NCI-H146 (cell line): ENCODE measurements at regions not wholly inside any gene's neighbourhood (a gene's known extent, or its start where the extent isn't known, plus 50 kb on each side); places are given as distances from the start of the nearest gene placed in this dataset.
"Not testable (repeated sequence)": the region's sequence is repeated elsewhere in the genome, so short reads cannot be mapped to it uniquely, and the experiment has no call there.

ENCODE experiments used
- DNase-seq: peaks from one replicate; lab custom pipeline; 2025; lab: John Stamatoyannopoulos, UW

DNA sequence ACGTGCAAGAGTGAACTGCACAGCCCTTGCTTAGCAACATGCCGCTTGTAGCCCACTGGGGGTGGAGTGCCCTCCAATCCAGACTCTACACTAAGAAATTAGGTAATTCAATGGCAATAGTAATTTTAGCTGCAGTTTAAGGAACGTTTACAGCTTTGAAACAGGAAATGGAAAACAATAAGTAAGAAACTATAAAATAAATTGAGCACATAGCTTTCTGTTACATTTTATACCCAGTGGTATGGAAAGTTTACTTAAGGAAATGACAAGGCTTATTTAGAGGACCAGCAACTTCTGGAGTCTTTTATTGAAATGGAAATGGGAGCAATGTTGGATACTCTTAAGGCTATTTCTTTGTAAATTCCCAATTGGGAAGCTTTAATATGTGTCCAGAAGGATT lies 373.2 kb downstream of the KCNRG start:
- no peak for DNase-seq

DNA sequence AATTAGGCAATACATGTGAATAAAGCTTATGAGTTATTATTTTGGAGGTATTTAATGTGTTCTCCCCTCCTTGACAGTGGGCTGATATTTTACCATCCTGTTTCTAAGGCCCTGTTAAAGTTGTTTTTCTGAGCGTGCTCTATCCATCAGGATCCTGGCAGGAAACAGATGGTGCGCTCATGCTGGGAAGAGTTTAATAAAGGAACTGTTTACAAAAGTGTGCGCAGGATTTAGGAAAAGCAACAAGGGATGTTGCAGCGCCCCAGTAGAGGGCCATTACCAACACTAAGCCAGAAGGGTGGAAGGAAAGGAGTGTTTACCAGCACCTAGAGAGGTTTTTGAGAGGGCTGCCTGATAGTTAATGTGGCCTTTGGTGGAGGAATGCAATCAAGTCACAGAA lies 374.5 kb downstream of the KCNRG start:
- peak; percentile 80 for DNase-seq

DNA sequence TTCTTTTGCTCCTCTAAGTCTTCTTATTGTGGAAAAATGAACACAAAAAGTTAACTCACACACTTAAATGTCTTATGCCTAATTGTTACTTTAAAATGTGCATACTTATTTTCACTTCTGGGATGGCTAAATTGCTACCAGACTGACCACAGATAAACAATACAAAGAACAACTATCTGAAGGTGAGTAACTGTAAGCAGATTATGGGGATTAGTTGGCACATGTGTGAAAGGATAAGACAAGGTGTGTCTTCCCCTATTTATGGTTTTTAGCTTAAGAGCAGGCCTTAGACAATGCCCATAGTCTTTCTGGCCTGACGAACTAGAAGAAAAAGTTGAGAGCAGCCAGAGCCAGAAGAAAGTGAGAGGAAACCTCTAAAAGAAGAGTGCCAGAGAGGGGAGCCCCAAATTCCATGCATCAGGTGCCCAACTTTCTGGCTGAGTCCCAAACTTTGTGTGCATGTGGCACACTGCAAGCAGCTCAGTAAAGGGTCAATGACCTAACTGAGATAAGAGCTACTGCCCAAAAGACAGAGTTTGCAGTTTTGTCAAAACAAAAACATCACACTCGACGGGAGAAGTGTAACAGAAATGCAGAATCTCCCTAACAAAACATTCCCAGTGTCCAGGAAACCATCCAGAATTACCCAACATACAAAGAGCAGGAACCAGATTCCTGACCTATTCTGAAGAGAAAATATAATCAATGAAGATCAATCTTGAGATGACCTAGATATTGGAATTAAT lies 375.4 kb downstream of the KCNRG start:
- DNase-seq = no peak

- no peak for DNase-seq
Measured at GRCh38 chr13:50392977-50393376, 377.7 kb downstream of the KCNRG start.

DNA sequence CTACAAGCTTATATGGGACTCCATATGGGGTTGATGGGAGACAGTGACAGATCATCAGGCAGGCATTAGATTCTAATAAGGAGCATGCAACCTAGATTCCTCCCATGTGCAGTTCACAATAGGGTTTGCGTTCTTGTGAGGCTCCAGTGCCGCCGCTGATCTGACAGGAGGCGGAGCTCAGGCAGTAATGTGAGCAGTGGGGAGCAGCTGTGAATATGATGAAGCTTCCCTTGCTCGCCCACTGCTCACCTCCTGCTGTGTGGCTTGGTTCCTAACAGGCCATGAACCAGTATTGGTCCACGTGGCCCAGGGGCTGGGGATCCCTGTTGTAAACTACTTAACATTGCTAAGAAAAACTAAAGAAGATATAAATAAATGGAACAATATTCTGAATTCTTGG lies 378.4 kb downstream of the KCNRG start:
- peak; percentile 91 for DNase-seq

DNA sequence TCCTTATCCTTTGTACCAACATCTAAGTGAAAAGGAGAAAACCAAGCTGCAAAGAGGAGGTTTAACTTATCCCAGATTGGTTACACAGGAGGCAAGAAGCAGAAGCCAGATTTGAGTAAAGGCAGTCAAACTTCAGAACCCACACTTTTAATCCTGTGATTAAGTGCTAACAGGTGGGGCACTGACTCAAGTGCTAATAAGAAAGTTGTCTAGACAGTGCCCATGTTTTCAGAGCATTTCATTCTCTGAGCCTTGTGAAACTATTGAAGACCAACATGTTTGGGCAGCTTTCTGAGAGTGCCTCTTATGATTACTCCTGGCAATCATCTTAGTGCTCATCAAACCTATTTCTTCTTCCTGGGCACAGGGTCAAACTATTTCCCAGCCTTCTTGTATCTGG lies 380.8 kb downstream of the KCNRG start:
- no peak for DNase-seq

- not testable (repeated sequence) for DNase-seq
Measured at GRCh38 chr13:50396618-50397017, 381.4 kb downstream of the KCNRG start.

GRCh38 chr13:50400035-50400726 lies 384.9 kb downstream of the KCNRG start:
- no peak for DNase-seq

- DNase-seq = no peak
Measured at GRCh38 chr13:50401049-50401505, 385.8 kb downstream of the KCNRG start.

- DNase-seq = no peak
Measured at GRCh38 chr13:50401721-50402465, 386.6 kb downstream of the KCNRG start.

DNA sequence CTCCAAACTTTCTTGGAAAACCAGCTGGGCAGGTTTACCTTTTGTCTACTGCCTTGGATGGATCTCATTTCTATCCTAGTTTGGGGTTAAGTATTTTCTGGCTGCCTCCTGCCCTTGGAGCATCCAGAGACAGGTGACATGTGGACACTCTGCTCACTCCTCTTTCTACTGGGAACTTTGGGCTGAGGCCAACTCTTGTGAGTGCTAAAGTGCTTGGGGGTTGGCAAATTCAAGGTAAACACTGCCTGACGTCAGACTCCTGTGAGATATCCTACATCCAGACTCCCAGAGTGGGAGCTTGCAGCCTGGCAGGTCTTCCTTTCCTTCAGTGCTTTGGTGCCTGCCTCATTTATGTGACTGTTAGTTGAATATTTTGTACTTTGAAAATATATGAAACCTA lies 388.1 kb downstream of the KCNRG start:
- DNase-seq = no peak

- DNase-seq = no peak
Measured at GRCh38 chr13:50404116-50404515, 388.9 kb downstream of the KCNRG start.

DNA sequence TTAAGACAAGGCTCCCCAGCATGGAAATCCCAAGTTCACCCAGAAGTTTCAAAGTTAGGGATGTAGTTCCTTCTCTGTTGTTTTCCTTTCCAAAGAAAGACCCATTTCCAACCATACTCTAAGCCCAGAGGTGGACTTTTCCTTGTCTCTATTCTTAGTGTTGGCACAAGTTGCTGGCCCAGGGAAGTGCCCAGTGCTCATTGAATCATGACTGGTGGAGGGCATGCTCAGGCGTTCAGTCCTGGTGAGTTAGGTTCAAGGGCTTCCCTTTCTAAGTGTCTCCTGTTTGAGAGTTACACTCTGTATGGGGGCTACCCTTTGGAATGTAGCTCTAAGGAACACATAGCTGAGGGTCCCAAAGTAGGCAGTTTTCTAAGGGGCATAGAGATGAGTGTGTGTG lies 389.5 kb downstream of the KCNRG start:
- DNase-seq = no peak

- DNase-seq = no peak
Measured at GRCh38 chr13:50406831-50407230, 391.6 kb downstream of the KCNRG start.

DNA sequence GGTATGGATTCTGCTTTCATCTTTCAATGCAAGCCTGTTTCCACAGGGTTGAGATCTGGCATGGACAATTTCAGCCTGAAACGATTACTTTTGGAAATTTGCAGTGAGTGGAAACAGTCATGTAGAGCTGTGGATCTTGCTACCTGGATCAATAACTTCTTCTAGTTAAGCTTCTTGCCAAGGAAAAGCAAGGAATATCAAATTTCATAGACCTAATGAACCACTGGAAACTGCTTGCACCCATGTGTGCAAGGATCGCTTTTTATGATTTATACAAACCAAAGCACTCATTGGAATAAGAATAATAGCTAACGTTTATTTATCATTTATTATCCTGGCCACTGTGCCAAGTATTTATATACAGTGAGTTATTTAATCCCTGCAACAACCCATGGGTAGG lies 392.8 kb downstream of the KCNRG start:
- DNase-seq = no peak

DNA sequence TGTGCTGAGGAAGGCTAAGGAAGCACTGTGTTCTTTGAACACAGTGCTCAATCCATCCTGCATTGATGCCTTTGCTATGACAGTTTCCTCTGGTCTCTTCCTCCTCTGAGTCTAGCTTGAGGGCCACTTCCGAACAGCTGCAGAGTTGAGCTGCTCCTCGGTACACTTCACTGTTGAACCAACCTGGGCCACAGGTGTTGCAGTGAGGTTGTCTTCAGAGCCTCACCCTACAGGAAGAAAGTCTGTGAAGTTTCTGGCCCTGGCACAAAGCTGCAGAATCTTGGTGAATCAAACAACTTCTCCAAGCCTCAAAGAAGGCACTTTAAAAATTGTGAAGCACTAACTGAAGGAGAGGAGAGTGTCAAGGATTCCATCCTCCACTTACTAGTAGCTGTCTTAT lies 394.0 kb downstream of the KCNRG start:
- DNase-seq = no peak

GRCh38 chr13:50410921-50411746 lies 395.9 kb downstream of the KCNRG start:
- no peak for DNase-seq

- no peak for DNase-seq
Measured at GRCh38 chr13:50412046-50412617, 396.9 kb downstream of the KCNRG start.

- no peak for DNase-seq
Measured at GRCh38 chr13:50414640-50415039, 399.4 kb downstream of the KCNRG start.

DNA sequence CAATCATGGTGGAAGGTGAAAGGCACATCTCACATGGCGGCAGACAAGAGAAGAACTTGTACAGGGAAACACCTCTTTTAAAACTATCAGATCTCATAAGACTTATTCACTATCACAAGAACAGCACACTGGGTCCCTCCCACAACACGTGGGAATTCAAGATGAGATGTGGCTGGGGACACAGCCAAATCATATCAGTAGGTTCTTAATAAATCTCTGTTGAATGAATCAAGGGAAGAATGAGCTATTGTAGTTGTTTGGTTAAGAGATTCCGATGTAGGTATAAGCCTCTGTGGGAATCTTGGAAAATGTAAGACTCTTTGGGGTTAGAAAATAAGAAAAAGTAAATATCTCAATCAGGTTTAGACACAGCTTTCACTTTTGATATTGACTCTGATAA lies 400.2 kb downstream of the KCNRG start:
- no peak for DNase-seq

GRCh38 chr13:50417597-50417996 lies 402.4 kb downstream of the KCNRG start:
- DNase-seq = no peak
